ENCODE measurements at regions not wholly inside any gene's neighbourhood (a gene's known extent, or its start where the extent isn't known, plus 50 kb on each side); places are given as distances from the start of the nearest gene placed in this dataset.

DNA sequence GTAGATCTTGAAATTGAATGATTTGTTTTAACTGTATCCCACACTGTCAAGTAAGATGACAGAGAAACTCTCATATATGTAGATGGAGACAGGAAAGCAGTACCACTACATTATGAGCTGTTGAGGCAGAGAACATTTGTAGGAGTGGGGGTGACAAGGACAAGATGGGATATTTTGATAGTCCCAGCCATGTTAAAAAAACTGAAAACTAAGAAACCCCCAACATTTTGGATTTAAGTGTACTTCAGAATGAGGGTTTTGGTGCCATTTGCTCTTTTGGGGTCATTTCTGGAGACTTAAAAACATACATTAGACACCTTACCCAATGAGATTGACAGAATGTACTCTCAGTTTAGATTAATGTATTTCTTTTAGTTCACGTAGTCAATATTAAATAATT lies 149.9 kb upstream of the SLC4A4 start:
- Histone ChIP-seq H3K36me3 (ENCODE audit: insufficient read depth, low read length) (no peaks in the 10 kb centered on the region), H3K9ac (ENCODE audit: low read depth, low read length) (no peak overlapping the region), H3K9me3 (ENCODE audit: insufficient read depth, low read depth, low read length) (no peaks in the 10 kb centered on the region), H3K27ac (ENCODE audit: low read depth, low read length) (no peak overlapping the region), H3K4me1 (ENCODE audit: insufficient read depth, low read length) (peaks cover 4% of the 10 kb centered on the region), H3K4me3 (ENCODE audit: low read length) (no peak overlapping the region), H3K27me3 (ENCODE audit: insufficient read depth, low read length) (peaks cover 62% of the 10 kb centered on the region)
- 100% methylated on average over 1 of the region's 1 CpG for WGBS

DNA sequence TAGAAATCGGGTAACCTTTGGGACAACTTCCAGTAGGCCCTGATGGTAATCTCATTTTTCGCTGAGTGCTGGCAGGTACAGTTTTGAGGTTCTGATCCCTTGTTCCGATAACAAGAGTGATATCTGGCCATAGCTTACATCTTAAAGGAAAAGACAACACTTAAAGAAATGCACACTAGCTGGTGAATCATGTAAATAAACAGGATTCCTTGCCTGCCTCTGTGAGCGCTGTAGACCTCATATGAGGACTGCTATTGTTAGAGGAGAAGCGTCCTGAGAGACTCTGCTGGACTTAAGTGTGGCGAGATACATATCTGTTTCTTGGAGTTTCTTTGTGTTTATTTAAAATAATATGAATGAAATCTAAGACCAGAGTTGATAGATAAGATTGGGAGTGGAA lies 149.3 kb upstream of the SLC4A4 start:
- no peak overlapping the region for H3K4me3 ChIP-seq (ENCODE audit: low read length)
- 89% methylated on average over 6 of the region's 6 CpGs for WGBS
- no peak overlapping the region for H3K9ac ChIP-seq (ENCODE audit: low read depth, low read length)
- H3K27me3 ChIP-seq (ENCODE audit: insufficient read depth, low read length) = peaks cover 59% of the 10 kb centered on the region
- no peak overlapping the region for H3K27ac ChIP-seq (ENCODE audit: low read depth, low read length)
- peaks cover 4% of the 10 kb centered on the region for H3K4me1 ChIP-seq (ENCODE audit: insufficient read depth, low read length)
- no peaks in the 10 kb centered on the region for H3K9me3 ChIP-seq (ENCODE audit: insufficient read depth, low read depth, low read length)
- H3K36me3 ChIP-seq (ENCODE audit: insufficient read depth, low read length) = no peaks in the 10 kb centered on the region

DNA sequence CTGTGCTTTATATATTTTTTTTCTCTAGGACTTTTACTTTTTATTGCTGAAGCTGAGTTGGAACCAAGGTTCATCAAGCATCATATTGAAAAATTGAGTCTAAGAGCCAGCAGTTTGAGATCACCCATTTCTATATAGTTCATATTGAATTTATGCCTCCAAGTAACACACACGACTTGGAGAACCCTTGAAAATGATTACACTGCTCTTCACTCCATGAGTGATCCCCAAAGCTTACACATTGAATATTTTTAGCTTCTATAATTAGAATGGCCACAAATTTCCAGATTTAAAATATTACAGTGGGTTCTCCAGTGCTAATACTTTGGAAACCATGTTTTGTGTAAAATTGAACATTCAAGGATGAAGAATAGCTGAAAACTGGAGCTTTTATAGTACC lies 144.4 kb upstream of the SLC4A4 start:
- no peak overlapping the region for H3K27ac ChIP-seq (ENCODE audit: low read depth, low read length)
- peaks cover 10% of the 10 kb centered on the region; the same call in 1 of the 2 replicates for H3K4me1 ChIP-seq (ENCODE audit: insufficient read depth, low read length)
- H3K27me3 ChIP-seq (ENCODE audit: insufficient read depth, low read length) = peaks cover 12% of the 10 kb centered on the region
- H3K4me3 ChIP-seq (ENCODE audit: low read length) = no peak overlapping the region
- no peaks in the 10 kb centered on the region for H3K9me3 ChIP-seq (ENCODE audit: insufficient read depth, low read depth, low read length)
- no peaks in the 10 kb centered on the region for H3K36me3 ChIP-seq (ENCODE audit: insufficient read depth, low read length)
- WGBS = 100% methylated on average over 1 of the region's 1 CpG
- H3K9ac ChIP-seq (ENCODE audit: low read depth, low read length) = no peak overlapping the region

DNA sequence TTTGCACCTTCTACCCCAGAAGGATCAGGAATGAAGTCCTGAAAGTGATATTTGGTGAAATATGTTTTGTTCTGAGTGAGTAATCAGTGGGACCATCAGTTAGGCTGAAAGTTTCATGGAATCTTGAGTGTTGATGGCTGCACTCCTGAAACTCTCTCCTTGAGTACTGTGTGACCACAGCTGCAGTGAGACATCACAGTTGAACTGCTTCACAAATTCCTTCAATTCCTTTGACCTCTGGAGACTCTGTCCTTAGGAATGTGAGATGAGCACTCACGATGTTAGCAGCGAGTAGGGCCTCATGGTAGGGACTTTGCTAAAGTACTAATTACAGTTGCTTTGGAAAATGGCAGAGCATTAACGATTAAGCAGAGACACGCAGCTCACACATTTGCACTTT lies 142.9 kb upstream of the SLC4A4 start:
- H3K9ac ChIP-seq (ENCODE audit: low read depth, low read length) = no peak overlapping the region; the same call in 1 of the 2 replicates
- no peaks in the 10 kb centered on the region for H3K27me3 ChIP-seq (ENCODE audit: insufficient read depth, low read length)
- H3K4me1 ChIP-seq (ENCODE audit: insufficient read depth, low read length) = peaks cover 10% of the 10 kb centered on the region; the same call in 1 of the 2 replicates
- H3K36me3 ChIP-seq (ENCODE audit: insufficient read depth, low read length) = no peaks in the 10 kb centered on the region
- H3K9me3 ChIP-seq (ENCODE audit: insufficient read depth, low read depth, low read length) = no peaks in the 10 kb centered on the region
- no peak overlapping the region for H3K27ac ChIP-seq (ENCODE audit: low read depth, low read length)
- H3K4me3 ChIP-seq (ENCODE audit: low read length) = no peak overlapping the region
- WGBS = 38% methylated on average over 4 of the region's 4 CpGs

DNA sequence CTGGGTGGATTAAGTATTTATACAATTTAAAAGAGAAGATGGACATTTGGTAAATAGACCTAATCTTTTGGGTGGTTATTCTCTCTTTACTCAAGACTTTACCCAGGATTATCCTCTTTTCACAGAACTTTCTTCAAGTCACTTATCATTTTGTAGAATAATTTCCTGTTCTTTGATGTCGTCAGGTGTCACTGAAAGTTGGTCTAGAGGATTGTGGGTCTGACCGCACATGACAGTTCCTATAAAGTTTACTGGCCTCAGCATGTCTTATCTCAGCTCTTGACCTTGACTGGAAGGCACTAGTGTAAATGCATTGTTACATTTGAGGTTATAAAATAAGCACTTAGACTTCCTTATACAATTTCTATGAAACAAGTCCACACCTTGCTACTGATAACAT lies 139.9 kb upstream of the SLC4A4 start:
- H3K36me3 ChIP-seq (ENCODE audit: insufficient read depth, low read length) = no peaks in the 10 kb centered on the region
- H3K4me3 ChIP-seq (ENCODE audit: low read length) = no peak overlapping the region
- no peaks in the 10 kb centered on the region for H3K9me3 ChIP-seq (ENCODE audit: insufficient read depth, low read depth, low read length)
- peaks cover 10% of the 10 kb centered on the region for H3K4me1 ChIP-seq (ENCODE audit: insufficient read depth, low read length)
- no peaks in the 10 kb centered on the region for H3K27me3 ChIP-seq (ENCODE audit: insufficient read depth, low read length)
- no peak overlapping the region for H3K27ac ChIP-seq (ENCODE audit: low read depth, low read length)
- WGBS = 85% methylated on average over 2 of the region's 2 CpGs
- no peak overlapping the region for H3K9ac ChIP-seq (ENCODE audit: low read depth, low read length)

DNA sequence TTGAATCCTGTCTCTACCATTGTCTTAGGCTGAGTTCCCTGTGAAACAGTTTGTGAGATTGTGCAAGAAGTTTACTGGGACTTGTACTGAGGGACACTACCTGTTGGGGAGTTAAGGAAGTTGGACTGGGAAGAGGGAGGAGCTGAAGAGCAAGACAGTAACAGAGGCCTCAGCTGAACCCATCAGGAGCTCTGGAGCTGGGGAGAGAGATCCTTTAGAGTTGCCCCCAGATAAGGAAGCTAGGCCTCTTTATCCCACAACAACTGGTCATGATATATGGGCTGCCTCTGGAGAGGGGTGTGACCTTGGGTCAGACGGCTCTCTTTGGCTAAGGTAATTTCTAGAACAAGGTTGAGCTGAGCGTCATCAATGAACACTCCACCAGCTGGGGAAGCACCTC lies 137.8 kb upstream of the SLC4A4 start:
- no peak overlapping the region for H3K27ac ChIP-seq (ENCODE audit: low read depth, low read length)
- WGBS = 88% methylated on average over 2 of the region's 2 CpGs
- H3K27me3 ChIP-seq (ENCODE audit: insufficient read depth, low read length) = no peaks in the 10 kb centered on the region
- H3K9me3 ChIP-seq (ENCODE audit: insufficient read depth, low read depth, low read length) = no peaks in the 10 kb centered on the region
- H3K4me3 ChIP-seq (ENCODE audit: low read length) = no peak overlapping the region
- H3K9ac ChIP-seq (ENCODE audit: low read depth, low read length) = no peak overlapping the region
- no peaks in the 10 kb centered on the region for H3K36me3 ChIP-seq (ENCODE audit: insufficient read depth, low read length)
- H3K4me1 ChIP-seq (ENCODE audit: insufficient read depth, low read length) = peaks cover 10% of the 10 kb centered on the region

DNA sequence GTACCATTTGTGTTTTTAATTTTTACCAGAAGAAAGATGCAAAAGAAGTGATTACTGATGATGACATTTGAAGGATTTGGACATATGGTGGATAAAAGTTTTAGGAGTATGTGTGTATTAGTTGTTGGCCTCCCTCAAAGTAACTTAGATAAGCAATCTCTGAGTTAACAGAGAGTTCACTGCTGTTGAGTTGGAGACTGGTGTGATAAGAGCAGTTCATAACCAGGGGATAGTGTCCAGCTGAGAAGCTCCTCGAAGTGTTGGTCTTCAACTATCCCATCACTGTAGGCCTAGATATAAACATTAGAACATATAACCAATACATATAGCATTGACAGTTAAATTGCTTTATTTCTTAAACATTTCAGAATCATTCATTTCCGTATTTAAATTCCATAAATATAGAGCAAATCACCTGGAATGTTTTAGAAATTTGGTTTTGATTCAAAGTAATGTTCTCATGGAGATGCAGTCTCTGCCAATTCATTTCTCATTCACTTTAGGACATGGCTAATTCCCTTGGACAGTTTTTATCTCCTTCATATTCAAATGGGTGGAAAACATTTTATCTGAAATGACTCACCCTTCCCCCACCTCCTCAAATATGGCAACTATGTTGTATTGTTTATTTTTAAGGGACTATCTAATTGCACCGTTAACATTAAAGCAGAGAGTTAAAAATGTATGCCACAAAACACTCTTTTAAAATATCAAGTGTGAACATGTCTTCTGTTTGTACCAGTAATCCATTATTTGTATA lies 136.8 kb upstream of the SLC4A4 start:
- H3K4me3 ChIP-seq (ENCODE audit: low read length) = no peak overlapping the region
- H3K36me3 ChIP-seq (ENCODE audit: insufficient read depth, low read length) = no peaks in the 10 kb centered on the region
- no peak overlapping the region for H3K9ac ChIP-seq (ENCODE audit: low read depth, low read length)
- H3K27ac ChIP-seq (ENCODE audit: low read depth, low read length) = no peak overlapping the region
- peaks cover 6% of the 10 kb centered on the region; the same call in 1 of the 2 replicates for H3K4me1 ChIP-seq (ENCODE audit: insufficient read depth, low read length)
- WGBS = 86% methylated on average over 1 of the region's 3 CpGs
- H3K27me3 ChIP-seq (ENCODE audit: insufficient read depth, low read length) = no peaks in the 10 kb centered on the region
- H3K9me3 ChIP-seq (ENCODE audit: insufficient read depth, low read depth, low read length) = no peaks in the 10 kb centered on the region

DNA sequence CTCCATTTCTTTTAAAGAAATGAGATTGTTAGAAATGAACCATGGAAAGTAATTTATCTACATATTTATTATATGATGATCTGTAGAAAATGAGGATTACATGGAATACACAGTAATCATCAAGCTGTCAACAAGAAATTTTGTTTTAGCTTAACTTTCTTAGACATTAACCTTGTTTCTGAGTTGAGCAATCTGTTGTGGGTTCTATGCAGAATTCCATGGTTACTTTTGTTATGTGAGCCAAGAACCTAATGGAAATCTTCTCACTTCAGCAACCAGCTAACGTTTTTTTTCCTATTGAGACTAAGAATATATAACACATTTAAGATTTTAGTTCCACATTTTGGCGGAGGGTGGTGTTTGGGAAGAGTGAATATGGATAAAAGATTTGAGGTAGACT lies 136.1 kb upstream of the SLC4A4 start:
- WGBS = no CpG with 5 or more reads among the region's 2 CpGs

DNA sequence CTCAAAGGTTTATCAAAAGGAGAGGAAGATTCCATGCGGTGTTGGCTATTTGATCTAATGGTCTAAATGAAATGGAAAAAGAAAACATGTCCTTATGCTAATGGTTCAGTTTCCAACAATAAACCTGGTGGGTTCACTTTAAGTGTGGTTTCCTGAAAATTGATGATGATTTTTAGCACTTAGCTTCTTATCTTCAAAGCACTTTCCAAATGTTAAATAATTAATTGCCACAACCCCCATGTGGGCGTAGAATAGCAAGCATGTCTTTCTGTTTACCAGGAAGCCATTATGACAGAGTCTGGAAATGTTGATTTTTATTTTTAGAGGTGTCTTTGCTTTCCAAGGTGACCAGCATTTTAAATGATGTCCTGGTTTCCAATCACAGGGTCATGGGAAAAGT lies 134.8 kb upstream of the SLC4A4 start:
- H3K4me3 ChIP-seq (ENCODE audit: low read length) = no peak overlapping the region
- no peaks in the 10 kb centered on the region for H3K9me3 ChIP-seq (ENCODE audit: insufficient read depth, low read depth, low read length)
- WGBS = 98% methylated on average over 2 of the region's 2 CpGs
- H3K36me3 ChIP-seq (ENCODE audit: insufficient read depth, low read length) = no peaks in the 10 kb centered on the region
- H3K27ac ChIP-seq (ENCODE audit: low read depth, low read length) = no peak overlapping the region
- no peaks in the 10 kb centered on the region for H3K27me3 ChIP-seq (ENCODE audit: insufficient read depth, low read length)
- no peak overlapping the region for H3K9ac ChIP-seq (ENCODE audit: low read depth, low read length)
- peaks cover 6% of the 10 kb centered on the region; the same call in 1 of the 2 replicates for H3K4me1 ChIP-seq (ENCODE audit: insufficient read depth, low read length)

More for the DNA sequence above, 136.1 kb upstream of the SLC4A4 start:
- H3K4me3 ChIP-seq (ENCODE audit: low read length) = no peak overlapping the region
- no peaks in the 10 kb centered on the region for H3K27me3 ChIP-seq (ENCODE audit: insufficient read depth, low read length)
- H3K4me1 ChIP-seq (ENCODE audit: insufficient read depth, low read length) = peaks cover 6% of the 10 kb centered on the region; the same call in 1 of the 2 replicates
- H3K36me3 ChIP-seq (ENCODE audit: insufficient read depth, low read length) = no peaks in the 10 kb centered on the region
- no peaks in the 10 kb centered on the region for H3K9me3 ChIP-seq (ENCODE audit: insufficient read depth, low read depth, low read length)
- H3K9ac ChIP-seq (ENCODE audit: low read depth, low read length) = no peak overlapping the region
- no peak overlapping the region for H3K27ac ChIP-seq (ENCODE audit: low read depth, low read length)

DNA sequence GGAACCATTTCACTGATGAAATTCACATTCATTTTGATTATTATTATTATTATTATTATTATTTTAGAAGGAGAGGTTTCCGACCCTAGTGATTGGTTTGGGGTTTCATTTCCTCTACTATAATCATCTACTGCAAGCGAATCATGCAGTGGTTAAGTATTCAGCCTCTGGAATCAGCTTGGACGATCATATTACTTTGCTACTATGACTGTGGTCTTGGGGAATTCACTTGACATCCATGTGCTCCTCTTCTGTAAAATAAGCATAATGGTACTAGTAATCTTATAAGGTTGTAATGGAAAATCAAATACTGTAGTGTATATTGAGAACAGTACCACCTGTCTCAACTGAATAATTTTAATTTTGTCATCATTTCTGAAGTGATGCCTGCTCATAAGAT lies 132.1 kb upstream of the SLC4A4 start:
- no peaks in the 10 kb centered on the region for H3K36me3 ChIP-seq (ENCODE audit: insufficient read depth, low read length)
- no peaks in the 10 kb centered on the region for H3K9me3 ChIP-seq (ENCODE audit: insufficient read depth, low read depth, low read length)
- 92% methylated on average over 2 of the region's 3 CpGs for whole genome bisulfite sequencing
- no peaks in the 10 kb centered on the region for H3K27me3 ChIP-seq (ENCODE audit: insufficient read depth, low read length)
- H3K27ac ChIP-seq (ENCODE audit: low read depth, low read length) = no peak overlapping the region
- H3K4me3 ChIP-seq (ENCODE audit: low read length) = no peak overlapping the region
- H3K4me1 ChIP-seq (ENCODE audit: insufficient read depth, low read length) = peaks cover 6% of the 10 kb centered on the region; the same call in 1 of the 2 replicates
- no peak overlapping the region for H3K9ac ChIP-seq (ENCODE audit: low read depth, low read length)

DNA sequence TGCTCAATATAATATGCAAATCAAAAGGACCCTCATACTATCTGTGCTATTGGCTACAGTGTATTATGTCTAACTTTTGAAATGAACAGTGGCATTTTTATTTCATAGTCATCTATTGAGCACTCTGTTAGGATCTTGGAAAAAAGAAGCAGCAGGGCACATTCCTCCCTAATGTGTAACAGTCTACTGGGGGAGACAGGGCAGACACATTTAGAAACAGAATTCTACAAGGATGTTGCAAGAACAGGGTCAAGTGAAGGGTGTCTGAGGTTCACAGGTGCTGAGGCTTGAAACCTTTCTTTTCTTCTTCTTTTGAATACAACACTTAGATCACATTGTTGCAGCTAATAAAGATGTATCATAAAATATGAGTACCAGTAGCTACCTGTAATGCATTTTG lies 129.7 kb upstream of the SLC4A4 start:
- no peaks in the 10 kb centered on the region for H3K9me3 ChIP-seq (ENCODE audit: insufficient read depth, low read depth, low read length)
- H3K27me3 ChIP-seq (ENCODE audit: insufficient read depth, low read length) = no peaks in the 10 kb centered on the region
- no peak overlapping the region for H3K4me3 ChIP-seq (ENCODE audit: low read length)
- H3K4me1 ChIP-seq (ENCODE audit: insufficient read depth, low read length) = peaks cover 6% of the 10 kb centered on the region; the same call in 1 of the 2 replicates
- no peaks in the 10 kb centered on the region for H3K36me3 ChIP-seq (ENCODE audit: insufficient read depth, low read length)
- H3K27ac ChIP-seq (ENCODE audit: low read depth, low read length) = no peak overlapping the region
- no peak overlapping the region for H3K9ac ChIP-seq (ENCODE audit: low read depth, low read length)

DNA sequence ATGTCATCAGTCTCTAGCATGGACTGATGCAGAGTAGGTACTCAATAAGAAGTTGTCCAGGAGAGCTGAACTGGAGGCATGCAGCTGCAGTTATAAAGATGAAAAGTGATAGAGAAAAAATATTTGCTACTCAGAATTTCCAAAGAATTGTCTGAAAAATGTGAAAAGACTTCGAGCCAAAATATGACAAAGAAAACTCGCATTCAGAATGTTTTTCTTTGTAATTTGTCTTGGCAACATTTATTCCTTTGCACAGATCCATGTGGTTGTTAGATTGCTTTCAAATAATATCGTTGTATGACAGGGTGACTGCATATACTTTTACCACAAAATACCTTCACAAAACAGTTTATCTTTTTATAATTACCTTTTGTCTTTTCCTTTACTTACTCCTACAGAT lies 128.0 kb upstream of the SLC4A4 start:
- Histone ChIP-seq H3K36me3 (ENCODE audit: insufficient read depth, low read length) (no peaks in the 10 kb centered on the region), H3K27ac (ENCODE audit: low read depth, low read length) (no peak overlapping the region), H3K27me3 (ENCODE audit: insufficient read depth, low read length) (no peaks in the 10 kb centered on the region), H3K9ac (ENCODE audit: low read depth, low read length) (no peak overlapping the region), H3K4me3 (ENCODE audit: low read length) (no peak overlapping the region), H3K4me1 (ENCODE audit: insufficient read depth, low read length) (no peaks in the 10 kb centered on the region), H3K9me3 (ENCODE audit: insufficient read depth, low read depth, low read length) (no peaks in the 10 kb centered on the region)
- 98% methylated on average over 3 of the region's 3 CpGs for WGBS
